HCT116 (cell line): ENCODE measurements at regions not wholly inside any gene's neighbourhood (a gene's known extent, or its start where the extent isn't known, plus 50 kb on each side); places are given as distances from the start of the nearest gene placed in this dataset.

ENCODE experiments used
- ATAC-seq: fragments of 200-7000 bp; cut with Tn5 transposase; 2 replicates; pipeline ENCODE4 v1.9.1; 2020; ENCODE audit warnings: mild to moderate bottlenecking, moderate library complexity
- BruUV-seq: library from RNA; stranded (reverse); fragments of 400-500 nt; replicated peaks from 2 replicates; lab custom pipeline; 2021; lab: Mats Ljungman, UMichigan
- CTCF ChIA-PET: fragments of 300-600 bp; sonication (Branson Sonifier 250); formaldehyde crosslinking; loops from one replicate; lab custom pipeline; 2021; ENCODE audit warnings: antibody characterized with exemption; lab: Charles Lee
- POLR2A ChIA-PET: fragments of 300-600, 350-600 bp; sonication (Branson Sonifier 250); formaldehyde crosslinking; loops from one replicate; lab custom pipeline; 2021; ENCODE audit warnings: antibody characterized with exemption; lab: Charles Lee
- RAD21 ChIA-PET, 2 experiments: fragments of 300-600 bp; sonication (Branson Sonifier 250); formaldehyde crosslinking; loops; one replicate each; lab custom pipeline; 2023; ENCODE audit warnings: low total read pairs in 2 of 2; ENCODE audit not compliant: uncharacterized antibody in 2 of 2, unreplicated experiment in 2 of 2, low non-redundant PET in 1 of 2; lab: Charles Lee
- DNase-seq: peaks from one replicate; pipeline ENCODE4 v3.0.0-alpha.2; 2010; ENCODE audit warnings: low read depth, low spot score
- H2AFZ ChIP-seq: fragments of 200-600 bp; shearing (Covaris generic), sonication (generic); 2 replicates; pipeline ENCODE4 v1.6.1; 2017; ENCODE audit warnings: low read depth, mixed run types, mixed read lengths, antibody characterized with exemption, low read length; ENCODE audit not compliant: poor library complexity, severe bottlenecking
- H3K27ac ChIP-seq: 2 replicates; pipeline ENCODE4 v1.5.1; 2012; ENCODE audit warnings: low read depth, low read length
- H3K27me3 ChIP-seq: fragments of 200-600 bp; sonication (generic); 2 replicates; pipeline ENCODE4 v1.6.1; 2016; ENCODE audit warnings: mixed run types, low read length, mixed read lengths; ENCODE audit not compliant: insufficient read depth
- H3K36me3 ChIP-seq, 2 experiments: fragments of 200-500 bp in 1 of 2; fragments of 200-600 bp in 1 of 2; sonication (Bioruptor generic) in 1 of 2; sonication (generic) in 1 of 2; 2 replicates each; pipeline versions ENCODE4 v1.5.1 to v1.6.1; 2014 to 2016; ENCODE audit warnings: low read length in 2 of 2, inconsistent platforms in 1 of 2, mixed read lengths in 1 of 2, mixed run types in 1 of 2; ENCODE audit not compliant: insufficient read depth in 2 of 2, control insufficient read depth in 1 of 2
- H3K4me1 ChIP-seq, 2 experiments: fragments of 200-600 bp in 1 of 2; sonication (generic) in 1 of 2; 2 replicates each; pipeline versions ENCODE4 v1.5.1 to v1.6.1; 2012 to 2017; ENCODE audit warnings: low read length in 2 of 2, inconsistent platforms in 1 of 2, mild to moderate bottlenecking in 1 of 2, mixed read lengths in 1 of 2, mixed run types in 1 of 2, moderate library complexity in 1 of 2; ENCODE audit not compliant: insufficient read depth in 2 of 2, control insufficient read depth in 1 of 2
- H3K4me2 ChIP-seq: fragments of 200-600 bp; sonication (generic); 2 replicates; pipeline ENCODE4 v1.6.1; 2017; ENCODE audit warnings: mixed run types, low read length, mixed read lengths
- H3K4me3 ChIP-seq, 2 experiments: fragments of 200-600 bp in 1 of 2; sonication (generic) in 1 of 2; replicated peaks in 1 of 2; 2 replicates each; pipeline ENCODE4 v1.5.1; 2011 to 2016; ENCODE audit warnings: low read length in 2 of 2, control low read depth in 1 of 2, low read depth in 1 of 2, mild to moderate bottlenecking in 1 of 2, mixed read lengths in 1 of 2, mixed run types in 1 of 2
- H3K79me2 ChIP-seq: fragments of 200-600 bp; sonication (generic); 2 replicates; pipeline ENCODE4 v1.6.1; 2017; ENCODE audit warnings: mild to moderate bottlenecking, mixed run types, low read length, moderate library complexity, mixed read lengths; ENCODE audit not compliant: insufficient read depth
- H3K9ac ChIP-seq: fragments of 200-600 bp; sonication (generic); 2 replicates; pipeline ENCODE4 v1.6.1; 2016; ENCODE audit warnings: low read length, mixed read lengths
- H3K9me2 ChIP-seq: fragments of 200-600 bp; sonication (generic), shearing (Covaris generic); 2 replicates; pipeline ENCODE4 v1.6.1; 2017; ENCODE audit warnings: mixed run types, mild to moderate bottlenecking, moderate library complexity; ENCODE audit not compliant: insufficient read depth
- H3K9me3 ChIP-seq, 2 experiments: fragments of 200-500 bp in 1 of 2; fragments of 200-600 bp in 1 of 2; sonication (Bioruptor generic) in 1 of 2; sonication (generic) in 1 of 2; 2 replicates each; pipeline ENCODE4 v1.6.1; 2014 to 2017; ENCODE audit warnings: low read length in 2 of 2, mixed read lengths in 2 of 2, inconsistent platforms in 1 of 2, low read depth in 1 of 2, mild to moderate bottlenecking in 1 of 2, mixed run types in 1 of 2, moderate library complexity in 1 of 2; ENCODE audit not compliant: control insufficient read depth in 1 of 2, insufficient read depth in 1 of 2
- H4K20me1 ChIP-seq: fragments of 200-600 bp; sonication (generic), shearing (Covaris generic); 2 replicates; pipeline ENCODE4 v1.6.1; 2017; ENCODE audit warnings: mixed run types, mild to moderate bottlenecking, moderate library complexity; ENCODE audit not compliant: insufficient read depth
- ATF3 ChIP-seq: IDR thresholded peaks from 2 replicates; pipeline ENCODE4 v1.6.1; 2012
- CBX3 ChIP-seq: IDR thresholded peaks from 2 replicates; pipeline ENCODE4 v1.6.1; 2012; ENCODE audit warnings: low read depth
- CEBPB ChIP-seq: IDR thresholded peaks from 2 replicates; pipeline ENCODE4 v1.6.1; 2012; ENCODE audit warnings: low read depth
- CTCF ChIP-seq, 3 experiments: fragments of 200-600 bp in 1 of 3; sonication (generic) in 1 of 3; IDR thresholded peaks in 2 of 3; conservative IDR thresholded peaks in 1 of 3; 2 replicates each; pipeline ENCODE4 v1.5.1; 2012 to 2017; ENCODE audit warnings: low read depth in 2 of 3, low read length in 2 of 3, antibody characterized with exemption in 1 of 3, borderline replicate concordance in 1 of 3, control low read depth in 1 of 3, mild to moderate bottlenecking in 1 of 3, mixed read lengths in 1 of 3, mixed run types in 1 of 3, moderate library complexity in 1 of 3; ENCODE audit not compliant: insufficient read depth in 1 of 3
- EGR1 ChIP-seq: IDR thresholded peaks from 2 replicates; pipeline ENCODE4 v1.6.1; 2012; ENCODE audit warnings: low read depth
- ELF1 ChIP-seq: IDR thresholded peaks from 2 replicates; pipeline ENCODE4 v1.6.1; 2012; ENCODE audit warnings: low read depth, borderline replicate concordance
- EZH2phosphoT487 ChIP-seq: fragments of 200-600 bp; IDR thresholded peaks from 2 replicates; pipeline ENCODE4 v1.6.1; 2018; ENCODE audit warnings: antibody characterized with exemption, borderline replicate concordance
- FOSL1 ChIP-seq: IDR thresholded peaks from 2 replicates; pipeline ENCODE4 v1.6.1; 2012; ENCODE audit warnings: low read depth
- JUND ChIP-seq: IDR thresholded peaks from 2 replicates; pipeline ENCODE4 v1.6.1; 2012
- POLR2AphosphoS5 ChIP-seq: IDR thresholded peaks from 2 replicates; pipeline ENCODE4 v1.6.1; 2011; ENCODE audit warnings: mild to moderate bottlenecking, low read depth, low read length, moderate library complexity
- RAD21 ChIP-seq: IDR thresholded peaks from 2 replicates; pipeline ENCODE4 v1.6.1; 2012; ENCODE audit warnings: low read depth, mild to moderate bottlenecking
- REST ChIP-seq: IDR thresholded peaks from 2 replicates; pipeline ENCODE4 v1.6.1; 2012; ENCODE audit warnings: low read depth
- SIN3A ChIP-seq: IDR thresholded peaks from 2 replicates; pipeline ENCODE4 v1.6.1; 2012; ENCODE audit warnings: low read depth
- SP1 ChIP-seq: IDR thresholded peaks from 2 replicates; pipeline ENCODE4 v1.6.1; 2012; ENCODE audit warnings: low read depth
- SRF ChIP-seq: IDR thresholded peaks from 2 replicates; pipeline ENCODE4 v1.6.1; 2012; ENCODE audit warnings: low read depth
- TCF7L2 ChIP-seq: IDR thresholded peaks from 2 replicates; pipeline ENCODE4 v1.7.0; 2011; ENCODE audit warnings: borderline replicate concordance, inconsistent platforms; ENCODE audit not compliant: insufficient read depth, insufficient read length; ENCODE audit errors: extremely low read depth
- YY1 ChIP-seq: IDR thresholded peaks from 2 replicates; pipeline ENCODE4 v1.6.1; 2011; ENCODE audit warnings: low read length, low read depth, moderate library complexity, mild to moderate bottlenecking; ENCODE audit not compliant: insufficient replicate concordance; ENCODE audit errors: extremely low read depth
- ZBTB33 ChIP-seq: IDR thresholded peaks from 2 replicates; pipeline ENCODE4 v1.6.1; 2011; ENCODE audit warnings: mild to moderate bottlenecking, low read length, moderate library complexity; ENCODE audit not compliant: insufficient replicate concordance; ENCODE audit errors: extremely low read depth
- ZFX ChIP-seq: fragments of 450-650 bp; IDR thresholded peaks from 2 replicates; pipeline ENCODE4 v1.6.1; 2017
- ZNF274 ChIP-seq: fragments of 200-500 bp; sonication (Bioruptor generic); IDR thresholded peaks from 2 replicates; pipeline ENCODE4 v1.6.1; 2014; ENCODE audit warnings: mild to moderate bottlenecking, low read depth, low read length, inconsistent platforms
- intact Hi-C: fragments of 100-400 bp; cut with micrococcal nuclease; formaldehyde crosslinking; loops from 2 replicates; pipeline ENCODE4 v1.10.0; 2022

- no peaks in the 10 kb centered on the region for H3K36me3 ChIP-seq
- ATAC-seq (no peak), DNase-seq (no peak)
- H3K79me2 ChIP-seq, result no peaks in the 10 kb centered on the region
- no TSS peak for BruUV-seq
- H3K9ac ChIP-seq, result no peak overlapping the region
- ChIA-PET POLR2A (no interaction called here), RAD21 (no interaction called here), CTCF (no interaction called here)
- no peaks in the 10 kb centered on the region for H3K9me2 ChIP-seq
- H2AFZ ChIP-seq, result no peak overlapping the region
- H4K20me1 ChIP-seq, result no peaks in the 10 kb centered on the region
- H3K27ac ChIP-seq, result no peak overlapping the region
- no peak overlapping the region for H3K4me2 ChIP-seq
- peaks cover 7% of the 10 kb centered on the region; the same call in 1 of the 2 replicates for H3K27me3 ChIP-seq
- no peaks in the 10 kb centered on the region for H3K9me3 ChIP-seq
- intact Hi-C loops, result no loop called here
- H3K4me3 ChIP-seq, result no peak overlapping the region
- no peaks in the 10 kb centered on the region for H3K4me1 ChIP-seq
- TF ChIP-seq ELF1 (no peak), ATF3 (no peak), REST (no peak), CEBPB (no peak), EZH2phosphoT487 (no peak), ZNF274 (no peak), POLR2AphosphoS5 (no peak), YY1 (no peak), CTCF (IDR thresholded peaks at IDR 0.05 in 2 of 3, conservative IDR thresholded peaks at IDR 0.05 in 1 of 3; ENCODE audit: borderline replicate concordance in 1 of 3, insufficient read depth in 1 of 3, low read depth in 2 of 3, low read length in 2 of 3) (no peak), ZBTB33 (no peak), SRF (no peak), RAD21 (no peak), JUND (no peak), CBX3 (no peak), ZFX (no peak), FOSL1 (no peak), SP1 (no peak), TCF7L2 (no peak), SIN3A (no peak), EGR1 (no peak)
Measured at GRCh38 chr9:86445671-86446070, 91.5 kb upstream of the TUT7 start.
